H1 (cell line): ENCODE measurements at regions not wholly inside any gene's neighbourhood (a gene's known extent, or its start where the extent isn't known, plus 50 kb on each side); places are given as distances from the start of the nearest gene placed in this dataset.

Experiments used
- CHD1 ChIP-seq: IDR thresholded peaks from 2 replicates; pipeline ENCODE4 v1.6.1; 2012; ENCODE audit warnings: low read depth, low read length, improper control_type of control experiment
- CHD2 ChIP-seq: IDR thresholded peaks from 2 replicates; pipeline ENCODE4 v1.6.1; 2012; ENCODE audit warnings: low read length, improper control_type of control experiment
- CTBP2 ChIP-seq: IDR thresholded peaks from 2 replicates; pipeline ENCODE4 v1.7.0; 2011; ENCODE audit warnings: borderline replicate concordance, mild to moderate bottlenecking, moderate library complexity, mixed read lengths, low read length; ENCODE audit not compliant: insufficient read depth, insufficient read length
- HDAC2 ChIP-seq, 2 experiments: fragments of 300-600 bp in 1 of 2; sonication (generic) in 1 of 2; IDR thresholded peaks; 2 replicates each; pipeline ENCODE4 v1.6.1; 2011 to 2012; ENCODE audit warnings: low read depth in 2 of 2, low read length in 2 of 2, mild to moderate bottlenecking in 2 of 2, moderate library complexity in 2 of 2, borderline replicate concordance in 1 of 2, inconsistent platforms in 1 of 2
- HDAC6 ChIP-seq: IDR thresholded peaks from one replicate; pipeline ENCODE4 v1.7.1; 2012; ENCODE audit warnings: low read depth, mild to moderate bottlenecking, inconsistent platforms, low read length, moderate library complexity
- SIRT6 ChIP-seq: IDR thresholded peaks from one replicate; pipeline ENCODE4 v1.7.1; 2012; ENCODE audit warnings: low read length, inconsistent platforms
- TCF12 ChIP-seq: IDR thresholded peaks from 2 replicates; pipeline ENCODE4 v1.6.1; 2011; ENCODE audit warnings: low read depth, mild to moderate bottlenecking, low read length
- TEAD4 ChIP-seq: IDR thresholded peaks from 2 replicates; pipeline ENCODE4 v1.6.1; 2012; ENCODE audit warnings: low read depth, low read length, inconsistent platforms, mixed read lengths

DNA sequence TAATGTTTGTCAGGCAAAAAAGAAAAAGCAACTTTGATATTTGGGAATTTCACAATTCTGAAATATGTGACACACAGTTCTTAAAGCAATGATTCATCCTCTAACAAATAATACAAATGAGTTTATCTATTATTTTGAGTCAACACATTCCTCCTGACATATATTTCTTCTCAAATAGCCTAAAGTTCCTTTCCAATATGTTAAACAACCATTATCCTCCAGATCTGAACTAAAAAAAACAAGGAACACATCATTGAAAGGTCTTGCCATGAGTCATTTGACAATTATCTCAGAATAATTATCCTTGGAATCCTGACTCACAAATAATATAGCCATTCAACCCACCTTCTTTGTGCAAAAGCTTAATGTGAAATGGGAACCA is 208.7 kb upstream of the CDIN1 start (continued):
- TF ChIP-seq HDAC6 (no peak), TCF12 (no peak), HDAC2 (IDR thresholded peaks at IDR 0.05; ENCODE audit: borderline replicate concordance in 1 of 2, low read depth in 2 of 2, low read length in 2 of 2) (no peak), SIRT6 (no peak), TEAD4 (no peak), CHD2 (no peak), CTBP2 (no peak), CHD1 (no peak)
